HepG2 (cell line): ENCODE measurements at regions not wholly inside any gene's neighbourhood (a gene's known extent, or its start where the extent isn't known, plus 50 kb on each side); places are given as distances from the start of the nearest gene placed in this dataset.

Experiments used
- ATAC-seq: fragments of 200-7000 bp; cut with Tn5 transposase; 3 replicates; pipeline ENCODE4 v1.9.1; 2020; ENCODE audit warnings: mild to moderate bottlenecking, moderate library complexity
- BruUV-seq: library from RNA; stranded (reverse); fragments of 400-500 nt; replicated peaks from 2 replicates; lab custom pipeline; 2021; lab: Mats Ljungman, UMichigan
- CTCF ChIA-PET: fragments of 300-600 bp; formaldehyde crosslinking; extraction: SDS; loops from one replicate; lab custom pipeline; 2021; ENCODE audit warnings: low total read pairs, inconsistent platforms, low intra/inter-chr PET ratio; lab: Yijun Ruan, JAX
- POLR2A ChIA-PET: fragments of 350-600 bp; sonication (Branson Sonifier 250); formaldehyde crosslinking; loops from one replicate; lab custom pipeline; 2020; ENCODE audit warnings: antibody characterized with exemption, inconsistent platforms; lab: Yijun Ruan, JAX
- DNase-seq: peaks from one replicate; pipeline ENCODE4 v3.0.0-alpha.2; 2015; ENCODE audit warnings: low spot score
- FAIRE-seq: peaks from 3 replicates; lab custom pipeline; 2011; peaks lifted over from hg19 to GRCh38; lab: Jason Lieb, UNC
- H2AFZ ChIP-seq: one replicate; pipeline ENCODE4 v1.6.1; 2011; ENCODE audit warnings: low read length, inconsistent platforms
- H3K27ac ChIP-seq: fragments of 300-600 bp; 3 replicates; pipeline ENCODE4 v1.8.0; 2011; ENCODE audit warnings: mixed run types, mild to moderate bottlenecking, mixed read lengths, low read length, inconsistent platforms; ENCODE audit not compliant: insufficient read depth; ENCODE audit errors: extremely low read length
- H3K27me3 ChIP-seq, 2 experiments: fragments of 200-600 bp in 1 of 2; 2 replicates in 1 of 2; 3 replicates in 1 of 2; pipeline versions ENCODE4 v1.6.0 to v1.8.0; 2011; ENCODE audit warnings: low read length in 2 of 2, mild to moderate bottlenecking in 2 of 2, moderate library complexity in 2 of 2, inconsistent platforms in 1 of 2; ENCODE audit not compliant: insufficient read depth in 2 of 2, control insufficient read depth in 1 of 2
- H3K36me3 ChIP-seq, 2 experiments: fragments of 200-600 bp in 1 of 2; replicated peaks in 1 of 2; 2 replicates in 1 of 2; 3 replicates in 1 of 2; pipeline versions ENCODE4 v1.5.1 to v1.8.0; 2011; ENCODE audit warnings: low read length in 2 of 2, inconsistent platforms in 1 of 2; ENCODE audit not compliant: insufficient read depth in 2 of 2, control insufficient read depth in 1 of 2
- H3K4me1 ChIP-seq: 2 replicates; pipeline ENCODE4 v1.5.1; 2012; ENCODE audit warnings: low read length, inconsistent platforms; ENCODE audit not compliant: insufficient read depth
- H3K4me2 ChIP-seq: 2 replicates; pipeline ENCODE4 v1.6.0; 2011; ENCODE audit warnings: low read depth, low read length, inconsistent platforms
- H3K4me3 ChIP-seq, 3 experiments: fragments of 200-600 bp in 1 of 3; sonication (generic), shearing (Covaris generic) in 1 of 3; replicated peaks in 1 of 3; 2 replicates each; pipeline ENCODE4 v1.5.1; 2011 to 2016; ENCODE audit warnings: low read length in 3 of 3, inconsistent platforms in 2 of 3, low read depth in 2 of 3, mild to moderate bottlenecking in 2 of 3, control low read depth in 1 of 3, mixed read lengths in 1 of 3; ENCODE audit not compliant: insufficient read depth in 1 of 3
- H3K79me2 ChIP-seq: one replicate; pipeline ENCODE4 v1.6.1; 2011; ENCODE audit warnings: low read length, inconsistent platforms; ENCODE audit not compliant: insufficient read depth
- H3K9ac ChIP-seq: 2 replicates; pipeline ENCODE4 v1.6.0; 2011; ENCODE audit warnings: mild to moderate bottlenecking, low read depth, low read length, inconsistent platforms; ENCODE audit not compliant: insufficient read depth
- H3K9me3 ChIP-seq: 2 replicates; pipeline ENCODE4 v1.5.1; 2012; ENCODE audit warnings: mild to moderate bottlenecking, low read length
- H4K20me1 ChIP-seq: 2 replicates; pipeline ENCODE4 v1.6.0; 2011; ENCODE audit warnings: inconsistent platforms, mild to moderate bottlenecking, low read length, moderate library complexity; ENCODE audit not compliant: insufficient read depth
- KIAA2018 ChIP-seq: sonication (generic); formaldehyde crosslinking; IDR thresholded peaks from 2 replicates; pipeline ENCODE4 v1.5.0; 2020; ENCODE audit warnings: mild to moderate bottlenecking, missing genetic modification reagents, borderline replicate concordance
- MLLT10 ChIP-seq: sonication (generic); formaldehyde crosslinking; IDR thresholded peaks from 2 replicates; pipeline ENCODE4 v1.4.0; 2020; ENCODE audit warnings: missing genetic modification reagents
- ZMYM3 ChIP-seq: sonication (generic); formaldehyde crosslinking; IDR thresholded peaks from 2 replicates; pipeline ENCODE4 v1.5.1; 2020; ENCODE audit warnings: mild to moderate bottlenecking, missing genetic modification reagents
- ZNF768 ChIP-seq: sonication (generic); formaldehyde crosslinking; IDR thresholded peaks from 2 replicates; pipeline ENCODE4 v1.4.0; 2020; ENCODE audit warnings: missing genetic modification reagents
- WGBS: methylation state at CpG from one replicate; pipeline ENCODE4 v1.1.6; 2017; ENCODE audit warnings: low lambda C conversion rate; 5-methylcytosine and 5-hydroxymethylcytosine counted together
- in situ Hi-C: cut with HindIII; loops from 2 replicates; pipeline ENCODE4 v1.10.0; 2017; ENCODE audit warnings: low pct_unique_long_range_greater_than_20kb; ENCODE audit not compliant: extremely low pct_ligation_motif_present
- intact Hi-C: fragments of 100-400 bp; cut with micrococcal nuclease; formaldehyde crosslinking; loops from one replicate; pipeline ENCODE4 v1.10.0; 2022; ENCODE audit not compliant: unreplicated experiment
- TF ChIP-seq, protein P1 (sequence below): sonication (generic); formaldehyde crosslinking; IDR thresholded peaks from 2 replicates; pipeline ENCODE4 v1.4.0; 2020; ENCODE audit warnings: mild to moderate bottlenecking, low read depth, missing genetic modification reagents

- Histone ChIP-seq H3K4me2 (no peak overlapping the region), H3K9me3 (no peaks in the 10 kb centered on the region), H4K20me1 (no peaks in the 10 kb centered on the region), H3K36me3 (no peaks in the 10 kb centered on the region), H3K27ac (no peak overlapping the region), H3K4me1 (no peaks in the 10 kb centered on the region), H3K4me3 (no peak overlapping the region), H3K79me2 (no peaks in the 10 kb centered on the region), H3K27me3 (peaks cover 3 to 56% of the 10 kb centered on the region in 2 experiments), H2AFZ (no peak overlapping the region), H3K9ac (no peak overlapping the region)
- CTCF ChIA-PET = no interaction called here
- ATAC-seq = no peak
- BruUV-seq = no TSS peak
- FAIRE-seq = no peak
- intact Hi-C loops = loop anchor here (5.0 to 10.0 kb wide), 2 partner anchors 539 to 1421 kb away; no protein-coding TSS in a partner anchor
- DNase-seq = no peak
- TF ChIP-seq, protein P1, sequence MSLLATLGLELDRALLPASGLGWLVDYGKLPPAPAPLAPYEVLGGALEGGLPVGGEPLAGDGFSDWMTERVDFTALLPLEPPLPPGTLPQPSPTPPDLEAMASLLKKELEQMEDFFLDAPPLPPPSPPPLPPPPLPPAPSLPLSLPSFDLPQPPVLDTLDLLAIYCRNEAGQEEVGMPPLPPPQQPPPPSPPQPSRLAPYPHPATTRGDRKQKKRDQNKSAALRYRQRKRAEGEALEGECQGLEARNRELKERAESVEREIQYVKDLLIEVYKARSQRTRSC (CRISPR knock-in tag) = no peak
- TF ChIP-seq MLLT10 = no peak
- TF ChIP-seq ZNF768 (CRISPR knock-in tag) = no peak
- no peak for TF ChIP-seq KIAA2018 (CRISPR knock-in tag)
- TF ChIP-seq ZMYM3 (CRISPR knock-in tag) = no peak
- 45% methylated on average over 15 of the region's 15 CpGs for WGBS
- in situ Hi-C loops = loop anchor here (25.0 kb wide), 1 partner anchor 526 kb away; no protein-coding TSS in a partner anchor
- POLR2A ChIA-PET = no interaction called here
Measured at GRCh38 chr10:3235996-3236510, 63.5 kb upstream of the PITRM1 start.
